B cell (primary cell): ENCODE measurements at regions not wholly inside any gene's neighbourhood (a gene's known extent, or its start where the extent isn't known, plus 50 kb on each side); places are given as distances from the start of the nearest gene placed in this dataset.

Experiments used
- ATAC-seq: fragments of 200-7000 bp; cut with Tn5 transposase; one replicate; pipeline ENCODE4 v1.10.0; 2021; ENCODE audit warnings: low read depth, mild to moderate bottlenecking, moderate number of reproducible peaks, moderate library complexity
- CTCF ChIA-PET: fragments of 350-600 bp; sonication (Branson Sonifier 250); formaldehyde crosslinking; loops from one replicate; lab custom pipeline; 2021; ENCODE audit warnings: antibody characterized with exemption, inconsistent platforms; lab: Charles Lee
- POLR2A ChIA-PET: fragments of 350-600 bp; sonication (Branson Sonifier 250); formaldehyde crosslinking; loops from one replicate; lab custom pipeline; 2021; ENCODE audit warnings: antibody characterized with exemption; lab: Charles Lee
- DNase-seq: peaks from one replicate; pipeline ENCODE4 v3.0.0; 2013
- H2AFZ ChIP-seq: 2 replicates; pipeline ENCODE4 v1.6.1; 2012; ENCODE audit warnings: mild to moderate bottlenecking, low read depth, low read length; ENCODE audit not compliant: insufficient read depth, poor library complexity, severe bottlenecking
- H3K27ac ChIP-seq, 2 donors: 1 replicate in 1 of 2; 2 replicates in 1 of 2; pipeline ENCODE4 v1.5.1; 2012 to 2013; ENCODE audit warnings: low read length in 2 of 2, mild to moderate bottlenecking in 2 of 2, moderate library complexity in 1 of 2
- H3K27me3 ChIP-seq, 4 experiments: fragments of 200-600 bp in 1 of 4; sonication (generic) in 1 of 4; replicated peaks in 1 of 4; 1 replicate in 2 of 4; 2 replicates in 2 of 4; pipeline versions ENCODE4 v1.6.1 to v1.7.0; 2013 to 2016; ENCODE audit warnings: low read length in 3 of 4, mild to moderate bottlenecking in 2 of 4, mixed read lengths in 1 of 4, moderate library complexity in 1 of 4; ENCODE audit not compliant: insufficient read depth in 4 of 4, control insufficient read depth in 3 of 4; ENCODE audit errors: control extremely low read depth in 1 of 4
- H3K36me3 ChIP-seq, 2 experiments: replicated peaks in 1 of 2; 1 replicate in 1 of 2; 2 replicates in 1 of 2; pipeline versions ENCODE4 v1.6.1 to v1.7.1; 2013; ENCODE audit warnings: low read length in 1 of 2; ENCODE audit not compliant: insufficient read depth in 2 of 2, control insufficient read depth in 1 of 2; ENCODE audit errors: control extremely low read depth in 1 of 2, extremely low read depth in 1 of 2
- H3K4me1 ChIP-seq, 2 donors: fragments of 200-600 bp in 1 of 2; sonication (generic) in 1 of 2; 1 replicate in 1 of 2; 2 replicates in 1 of 2; pipeline versions ENCODE4 v1.5.1 to v1.6.1; 2013 to 2017; ENCODE audit warnings: low read length in 2 of 2; ENCODE audit not compliant: control insufficient read depth in 2 of 2, insufficient read depth in 2 of 2
- H3K4me2 ChIP-seq: replicated peaks from 2 replicates; pipeline ENCODE3; 2012; ENCODE audit warnings: mild to moderate bottlenecking, low read depth, low read length; ENCODE audit not compliant: poor library complexity, severe bottlenecking
- H3K4me3 ChIP-seq, 5 experiments: fragments of 200-600 bp in 1 of 5; sonication (generic) in 1 of 5; 1 replicate in 3 of 5; 2 replicates in 2 of 5; pipeline versions ENCODE4 v1.5.1 to v1.7.0; 2011 to 2016; ENCODE audit warnings: low read length in 4 of 5, mild to moderate bottlenecking in 4 of 5, low read depth in 2 of 5, control low read depth in 1 of 5, moderate library complexity in 1 of 5; ENCODE audit not compliant: insufficient read depth in 1 of 5; ENCODE audit errors: control extremely low read depth in 1 of 5, extremely low read depth in 1 of 5
- H3K79me2 ChIP-seq: fragments of 200-600 bp; sonication (generic); one replicate; pipeline ENCODE4 v1.6.0; 2016; ENCODE audit warnings: low read length; ENCODE audit not compliant: control insufficient read depth, insufficient read depth
- H3K9ac ChIP-seq: fragments of 200-600 bp; sonication (generic); 2 replicates; pipeline ENCODE4 v1.6.1; 2017; ENCODE audit warnings: mild to moderate bottlenecking, low read length, moderate library complexity
- H3K9me3 ChIP-seq, 3 donors: one replicate each; pipeline versions ENCODE4 v1.6.1 to v1.7.1; 2013; ENCODE audit warnings: low read length in 2 of 3; ENCODE audit not compliant: control insufficient read depth in 2 of 3, insufficient read depth in 1 of 3; ENCODE audit errors: control extremely low read depth in 1 of 3
- H4K20me1 ChIP-seq: 2 replicates; pipeline ENCODE4 v1.6.0; 2012; ENCODE audit warnings: mild to moderate bottlenecking, low read length; ENCODE audit not compliant: insufficient read depth, control insufficient read depth, poor library complexity, severe bottlenecking
- H3K27ac Mint-ChIP-seq: one replicate; pipeline ENCODE4 v1.8.0; 2021; ENCODE audit warnings: mixed read lengths
- H3K27me3 Mint-ChIP-seq: one replicate; pipeline ENCODE4 v1.8.0; 2021; ENCODE audit warnings: mixed read lengths
- H3K4me1 Mint-ChIP-seq: one replicate; pipeline ENCODE4 v1.8.0; 2021; ENCODE audit warnings: mixed read lengths
- H3K4me3 Mint-ChIP-seq: one replicate; pipeline ENCODE4 v1.8.0; 2021; ENCODE audit warnings: mixed read lengths
- H3K9me3 Mint-ChIP-seq: one replicate; pipeline ENCODE4 v1.8.0; 2022; ENCODE audit warnings: mixed read lengths; ENCODE audit not compliant: insufficient read depth
- EZH2 ChIP-seq: IDR thresholded peaks from 2 replicates; pipeline ENCODE4 v1.6.1; 2012; ENCODE audit warnings: borderline replicate concordance, low read depth, mild to moderate bottlenecking, moderate library complexity, low read length; ENCODE audit not compliant: insufficient read depth, poor library complexity, severe bottlenecking
- WGBS: methylation state at CpG from one replicate; pipeline ENCODE4 v1.1.5; 2013; ENCODE audit warnings: missing lambda C conversion rate; ENCODE audit not compliant: insufficient coverage; 5-methylcytosine and 5-hydroxymethylcytosine counted together
- intact Hi-C: fragments of 100-400 bp; cut with micrococcal nuclease; formaldehyde crosslinking; loops from one replicate; pipeline ENCODE4 v1.10.0; 2022
- TF ChIP-seq, protein P1 (sequence below): fragments of 200-600 bp; IDR thresholded peaks from one replicate; pipeline ENCODE4 v1.8.0; 2022; ENCODE audit warnings: antibody characterized with exemption, mild to moderate bottlenecking

DNA sequence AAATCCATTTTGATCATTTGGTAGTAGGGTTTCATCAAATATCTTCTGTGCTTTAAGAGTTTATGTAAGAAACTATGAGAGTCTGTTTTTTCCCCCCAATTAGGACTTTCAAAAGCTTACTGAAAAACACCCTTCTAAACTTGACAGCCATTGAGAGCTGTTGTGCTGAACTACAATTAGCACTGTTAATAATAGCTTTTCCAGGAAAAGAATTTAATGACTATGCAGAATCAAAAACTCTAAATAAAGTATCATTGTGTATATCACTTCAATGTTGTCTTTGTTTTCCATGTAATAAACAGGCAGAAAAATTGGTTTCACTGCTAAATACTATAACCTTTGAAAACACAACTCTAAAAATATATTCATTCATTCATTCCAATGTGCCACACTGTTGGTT, 121.4 kb upstream of the PDE5A start:
- no peak overlapping the region for H3K4me3 Mint-ChIP-seq
- Histone ChIP-seq H3K36me3 (no peaks in the 10 kb centered on the region), H3K4me2 (no peak overlapping the region), H3K9ac (no peak overlapping the region), H3K9me3 (no peaks in the 10 kb centered on the region), H2AFZ (no peak overlapping the region), H3K4me1 (no peaks in the 10 kb centered on the region), H3K27ac (no peak overlapping the region), H3K79me2 (no peaks in the 10 kb centered on the region), H3K27me3 (no peaks in the 10 kb centered on the region), H3K4me3 (no peak overlapping the region), H4K20me1 (no peaks in the 10 kb centered on the region)
- H3K9me3 Mint-ChIP-seq = no peaks in the 10 kb centered on the region
- intact Hi-C loops = no loop called here
- DNase-seq (no peak), ATAC-seq (no peak)
- TF ChIP-seq, protein P1, sequence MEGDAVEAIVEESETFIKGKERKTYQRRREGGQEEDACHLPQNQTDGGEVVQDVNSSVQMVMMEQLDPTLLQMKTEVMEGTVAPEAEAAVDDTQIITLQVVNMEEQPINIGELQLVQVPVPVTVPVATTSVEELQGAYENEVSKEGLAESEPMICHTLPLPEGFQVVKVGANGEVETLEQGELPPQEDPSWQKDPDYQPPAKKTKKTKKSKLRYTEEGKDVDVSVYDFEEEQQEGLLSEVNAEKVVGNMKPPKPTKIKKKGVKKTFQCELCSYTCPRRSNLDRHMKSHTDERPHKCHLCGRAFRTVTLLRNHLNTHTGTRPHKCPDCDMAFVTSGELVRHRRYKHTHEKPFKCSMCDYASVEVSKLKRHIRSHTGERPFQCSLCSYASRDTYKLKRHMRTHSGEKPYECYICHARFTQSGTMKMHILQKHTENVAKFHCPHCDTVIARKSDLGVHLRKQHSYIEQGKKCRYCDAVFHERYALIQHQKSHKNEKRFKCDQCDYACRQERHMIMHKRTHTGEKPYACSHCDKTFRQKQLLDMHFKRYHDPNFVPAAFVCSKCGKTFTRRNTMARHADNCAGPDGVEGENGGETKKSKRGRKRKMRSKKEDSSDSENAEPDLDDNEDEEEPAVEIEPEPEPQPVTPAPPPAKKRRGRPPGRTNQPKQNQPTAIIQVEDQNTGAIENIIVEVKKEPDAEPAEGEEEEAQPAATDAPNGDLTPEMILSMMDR = no peak
- TF ChIP-seq EZH2 = no peak
- ChIA-PET POLR2A (no interaction called here), CTCF (no interaction called here)
- H3K4me1 Mint-ChIP-seq = no peaks in the 10 kb centered on the region
- no peak overlapping the region for H3K27ac Mint-ChIP-seq
- peaks cover 2% of the 10 kb centered on the region for H3K27me3 Mint-ChIP-seq

DNA sequence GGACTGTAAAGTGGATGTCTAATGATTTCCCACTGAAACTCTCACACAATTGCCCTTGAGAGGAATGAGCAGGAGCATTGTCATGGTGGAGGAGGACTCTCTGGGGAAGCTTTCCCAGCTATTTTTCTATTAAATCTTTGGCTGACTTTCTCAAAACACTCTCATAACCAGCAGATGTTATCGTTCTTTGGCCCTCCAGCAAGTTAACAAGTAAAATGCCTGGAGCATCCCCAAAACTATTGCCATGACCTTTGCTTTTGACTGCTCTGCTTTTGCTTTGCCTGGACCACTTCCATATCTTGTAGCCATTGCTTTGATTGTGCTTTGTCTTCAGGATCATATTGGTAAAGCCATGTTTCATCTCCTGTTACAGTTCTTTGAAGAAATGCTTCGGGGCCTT, 120.2 kb upstream of the PDE5A start:
- Mint-ChIP-seq H3K4me1 (no peaks in the 10 kb centered on the region), H3K4me3 (no peak overlapping the region), H3K27ac (no peak overlapping the region), H3K9me3 (no peaks in the 10 kb centered on the region), H3K27me3 (peaks cover 10% of the 10 kb centered on the region)
- DNase-seq = no peak
- H3K79me2 ChIP-seq = no peaks in the 10 kb centered on the region
- H3K9ac ChIP-seq = no peak overlapping the region
- no peak overlapping the region for H2AFZ ChIP-seq
- ATAC-seq = no peak
- POLR2A ChIA-PET = no interaction called here
- no peaks in the 10 kb centered on the region for H3K36me3 ChIP-seq
- no peaks in the 10 kb centered on the region for H3K27me3 ChIP-seq
- 93% methylated on average over 2 of the region's 2 CpGs for WGBS
- no peaks in the 10 kb centered on the region for H3K9me3 ChIP-seq
- no peak overlapping the region for H3K27ac ChIP-seq
- H4K20me1 ChIP-seq = no peaks in the 10 kb centered on the region
- no peaks in the 10 kb centered on the region for H3K4me1 ChIP-seq
- CTCF ChIA-PET = no interaction called here
- no peak for TF ChIP-seq EZH2
- TF ChIP-seq, protein P1 = no peak
- no peak overlapping the region for H3K4me2 ChIP-seq
- intact Hi-C loops = no loop called here
- no peak overlapping the region for H3K4me3 ChIP-seq
